Mucosa of rectum (tissue), 2 donors: ENCODE measurements at regions not wholly inside any gene's neighbourhood (a gene's known extent, or its start where the extent isn't known, plus 50 kb on each side); places are given as distances from the start of the nearest gene placed in this dataset.

Experiments used
- H3K27ac ChIP-seq, 2 donors: one replicate each; pipeline ENCODE4 v1.7.0; 2013; ENCODE audit warnings: inconsistent platforms in 2 of 2, low read depth in 2 of 2, low read length in 2 of 2
- H3K27me3 ChIP-seq, 2 donors: one replicate each; pipeline ENCODE4 v1.7.0; 2013; ENCODE audit warnings: low read length in 2 of 2; ENCODE audit not compliant: control insufficient read depth in 2 of 2, insufficient read depth in 2 of 2
- H3K36me3 ChIP-seq, 2 donors: one replicate each; pipeline ENCODE4 v1.7.0; 2013; ENCODE audit warnings: low read length in 2 of 2; ENCODE audit not compliant: control insufficient read depth in 2 of 2, insufficient read depth in 2 of 2
- H3K4me1 ChIP-seq, 2 donors: one replicate each; pipeline ENCODE4 v1.7.0; 2013; ENCODE audit warnings: low read length in 2 of 2, mild to moderate bottlenecking in 1 of 2; ENCODE audit not compliant: control insufficient read depth in 2 of 2, insufficient read depth in 2 of 2
- H3K4me3 ChIP-seq, 2 donors: one replicate each; pipeline ENCODE4 v1.7.0; 2013; ENCODE audit warnings: low read length in 2 of 2
- H3K9ac ChIP-seq, 2 donors: one replicate each; pipeline ENCODE4 v1.7.0; 2013; ENCODE audit warnings: low read length in 2 of 2, low read depth in 1 of 2, mild to moderate bottlenecking in 1 of 2
- H3K9me3 ChIP-seq, 2 donors: one replicate each; pipeline ENCODE4 v1.7.0; 2013; ENCODE audit warnings: low read length in 2 of 2; ENCODE audit not compliant: control insufficient read depth in 2 of 2
- donor health status: healthy.
- donor health status: Normal muscosa, but diverticular disease.

DNA sequence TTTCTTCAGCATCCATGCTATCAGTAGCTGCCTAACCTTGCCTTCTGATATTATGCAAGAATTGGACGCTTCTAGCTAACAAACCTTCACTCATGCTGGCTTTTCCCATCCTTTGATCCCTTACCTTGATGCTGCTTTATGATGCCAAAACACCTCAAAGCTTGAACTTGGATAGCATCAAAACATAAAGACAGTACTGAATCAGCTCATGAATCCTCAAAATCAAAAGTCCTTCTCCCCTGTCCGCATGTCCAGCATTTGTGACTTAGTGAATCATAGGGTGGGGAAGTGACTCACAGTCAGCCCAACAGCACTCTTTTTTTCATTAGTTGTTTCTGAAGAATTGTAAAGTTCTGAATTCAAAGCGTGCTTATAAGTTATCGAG is 89.5 kb upstream of the PIK3CG start:
- Histone ChIP-seq H3K9ac (no peak overlapping the region), H3K27me3 (no peaks in the 10 kb centered on the region), H3K4me1 (peaks cover 0 to 4% of the 10 kb centered on the region in 2 donors), H3K27ac (no peak overlapping the region), H3K4me3 (no peak overlapping the region), H3K9me3 (no peaks in the 10 kb centered on the region), H3K36me3 (no peaks in the 10 kb centered on the region)

DNA sequence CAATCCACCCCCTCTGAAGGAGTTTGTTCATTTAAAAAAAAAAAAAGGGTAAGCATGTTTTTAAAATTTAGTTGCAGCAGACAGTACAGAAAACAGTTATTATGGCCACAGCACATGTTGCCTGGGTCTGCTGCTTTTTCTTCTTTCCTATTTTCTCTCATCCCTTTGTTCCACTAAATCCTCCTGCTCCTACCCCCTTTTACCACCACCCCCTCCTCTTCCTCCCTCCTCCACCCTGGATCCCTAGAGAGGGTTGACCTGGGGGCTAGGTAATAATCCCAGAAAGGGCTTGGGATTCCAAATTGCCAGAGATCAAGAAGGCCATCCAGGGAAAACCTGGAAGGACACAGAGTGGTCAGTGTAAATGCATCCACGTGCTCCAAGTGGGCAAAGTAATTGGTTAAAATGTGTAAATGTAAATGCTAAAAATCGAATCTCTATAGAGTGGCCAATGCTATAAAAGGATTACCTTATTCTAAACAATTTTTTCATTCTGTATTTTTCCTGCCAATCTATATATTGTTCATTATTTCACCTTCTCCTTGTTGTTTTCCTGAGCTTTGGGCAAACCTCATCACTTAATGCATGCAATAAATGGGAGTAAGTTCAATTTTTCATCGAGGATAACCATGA is 89.0 kb upstream of the PIK3CG start:
- Histone ChIP-seq H3K27me3 (no peaks in the 10 kb centered on the region), H3K9me3 (no peaks in the 10 kb centered on the region), H3K36me3 (no peaks in the 10 kb centered on the region), H3K4me1 (peaks cover 0 to 4% of the 10 kb centered on the region in 2 donors), H3K4me3 (no peak overlapping the region), H3K27ac (no peak overlapping the region), H3K9ac (no peak overlapping the region)

DNA sequence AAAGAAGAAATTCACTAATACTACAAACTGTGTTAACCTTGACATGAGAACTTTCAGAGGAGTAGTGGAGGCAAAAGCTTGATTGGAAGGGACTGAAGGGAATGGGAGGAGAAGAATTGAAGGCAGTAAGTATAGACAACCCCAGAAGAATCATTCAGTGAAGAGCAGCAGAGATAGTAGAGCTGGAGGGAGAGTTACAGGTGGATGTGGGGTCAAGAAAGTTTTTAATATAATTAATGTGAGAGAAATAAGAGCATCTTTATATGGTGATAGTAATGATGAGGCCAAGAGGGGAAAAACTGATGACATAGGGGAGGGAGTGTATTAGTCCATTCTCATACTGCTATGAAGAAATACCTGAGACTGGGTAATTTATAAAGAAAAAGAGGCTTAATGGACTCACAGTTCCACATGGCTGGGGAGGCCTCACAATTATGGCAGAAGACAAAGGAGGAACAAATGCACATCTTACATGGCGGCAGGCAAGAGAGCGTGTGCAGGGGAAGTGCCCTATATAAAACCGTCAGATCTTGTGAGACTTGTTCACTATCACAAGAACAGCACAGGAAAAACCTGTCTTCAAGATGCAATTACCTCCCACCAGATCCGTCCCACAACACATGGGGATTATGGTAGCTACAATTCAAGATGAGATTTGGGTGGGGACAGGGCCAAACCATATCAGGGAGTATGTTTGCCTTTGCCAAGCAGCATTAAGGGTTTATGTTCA is 88.3 kb upstream of the PIK3CG start:
- no peak overlapping the region for H3K4me3 ChIP-seq
- no peaks in the 10 kb centered on the region for H3K27me3 ChIP-seq
- no peaks in the 10 kb centered on the region for H3K36me3 ChIP-seq
- no peaks in the 10 kb centered on the region for H3K9me3 ChIP-seq
- H3K4me1 ChIP-seq, result peaks cover 0 to 4% of the 10 kb centered on the region in 2 donors
- no peak overlapping the region for H3K27ac ChIP-seq
- no peak overlapping the region for H3K9ac ChIP-seq

DNA sequence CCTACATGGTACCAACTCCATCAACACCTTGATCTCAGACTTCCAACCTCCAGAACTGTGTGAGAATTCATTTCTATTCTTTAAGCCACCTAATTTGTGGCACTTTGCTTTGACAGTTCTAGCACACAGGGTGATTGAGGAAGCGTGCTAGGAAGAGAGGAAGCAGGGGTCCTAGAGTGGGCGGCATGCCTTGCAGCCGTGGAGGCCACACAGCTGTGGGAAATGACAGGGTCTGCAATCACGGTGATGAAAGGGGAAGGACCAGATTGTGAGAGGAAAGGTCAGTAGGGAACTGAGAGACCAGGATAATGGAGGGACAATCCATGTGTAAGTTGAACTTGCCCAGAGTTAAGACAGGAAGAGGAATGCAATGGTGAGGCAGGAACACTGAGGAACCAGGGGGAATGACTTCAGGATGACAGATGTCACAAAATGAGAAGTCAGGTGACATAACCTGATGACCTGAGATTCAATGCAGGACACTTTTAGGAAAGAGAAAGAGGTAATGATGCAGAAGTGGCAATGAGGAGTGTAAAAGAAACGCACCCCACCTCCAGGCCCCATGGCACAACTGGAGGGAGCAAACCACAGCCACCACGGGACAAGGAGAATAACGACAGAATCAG is 87.3 kb upstream of the PIK3CG start:
- no peaks in the 10 kb centered on the region for H3K36me3 ChIP-seq
- peaks cover 0 to 4% of the 10 kb centered on the region in 2 donors for H3K4me1 ChIP-seq
- H3K27me3 ChIP-seq, result no peaks in the 10 kb centered on the region
- H3K4me3 ChIP-seq, result no peak overlapping the region
- H3K9ac ChIP-seq, result no peak overlapping the region
- H3K27ac ChIP-seq, result no peak overlapping the region
- no peaks in the 10 kb centered on the region for H3K9me3 ChIP-seq

DNA sequence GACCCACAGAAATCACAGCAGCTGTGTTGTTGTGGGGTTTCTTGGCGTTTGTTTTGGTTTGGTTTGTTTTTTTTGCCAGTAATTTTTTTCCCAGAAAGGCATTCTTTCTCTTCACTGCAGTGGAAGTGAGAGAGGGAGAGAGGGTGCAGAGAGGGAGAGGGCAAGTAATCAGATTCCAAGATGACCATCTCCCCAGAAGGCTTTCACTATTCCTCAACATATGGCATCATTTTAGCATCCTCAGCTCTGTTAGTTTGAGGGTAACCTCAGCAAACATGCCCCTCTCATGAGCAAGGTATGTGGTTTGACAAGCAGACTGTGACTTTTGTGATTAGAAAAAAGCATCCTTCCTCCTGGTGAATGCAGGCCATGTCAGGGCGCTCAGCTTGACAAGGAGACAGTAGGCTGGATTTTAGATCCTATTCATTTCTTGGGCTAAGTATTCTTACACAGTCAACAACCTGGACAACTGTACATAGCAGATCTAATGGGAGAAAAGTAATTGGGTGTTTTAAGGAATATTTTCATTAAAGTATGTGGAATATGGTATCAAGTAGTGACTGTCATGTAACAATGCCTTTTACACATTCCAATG is 86.3 kb upstream of the PIK3CG start:
- H3K4me3 ChIP-seq, result no peak overlapping the region
- H3K27me3 ChIP-seq, result no peaks in the 10 kb centered on the region
- no peaks in the 10 kb centered on the region for H3K36me3 ChIP-seq
- no peaks in the 10 kb centered on the region for H3K9me3 ChIP-seq
- no peak overlapping the region for H3K27ac ChIP-seq
- no peak overlapping the region for H3K9ac ChIP-seq
- peaks cover 0 to 4% of the 10 kb centered on the region in 2 donors for H3K4me1 ChIP-seq

DNA sequence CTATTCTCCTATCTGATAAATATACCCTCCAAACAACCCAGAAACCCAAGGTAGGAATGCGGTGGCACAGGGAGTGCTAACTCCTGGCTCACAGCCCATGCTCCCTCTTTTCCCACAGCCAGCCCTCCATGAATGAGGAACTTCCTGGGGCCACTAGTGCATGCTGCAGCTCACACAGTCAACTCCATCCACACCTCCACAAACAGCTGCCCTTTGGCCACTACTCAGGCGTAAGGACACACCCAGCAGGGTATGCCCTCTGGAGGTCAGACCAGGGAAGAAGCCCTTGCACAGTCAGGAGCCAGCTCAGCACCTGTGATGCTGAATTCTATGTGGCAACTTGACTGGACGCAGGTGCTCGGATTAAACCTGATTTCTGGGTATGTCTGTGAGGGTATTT is 85.2 kb upstream of the PIK3CG start:
- Histone ChIP-seq H3K27ac (no peak overlapping the region), H3K36me3 (no peaks in the 10 kb centered on the region), H3K9ac (no peak overlapping the region), H3K4me3 (no peak overlapping the region), H3K4me1 (peaks cover 0 to 4% of the 10 kb centered on the region in 2 donors), H3K27me3 (no peaks in the 10 kb centered on the region), H3K9me3 (no peaks in the 10 kb centered on the region)

DNA sequence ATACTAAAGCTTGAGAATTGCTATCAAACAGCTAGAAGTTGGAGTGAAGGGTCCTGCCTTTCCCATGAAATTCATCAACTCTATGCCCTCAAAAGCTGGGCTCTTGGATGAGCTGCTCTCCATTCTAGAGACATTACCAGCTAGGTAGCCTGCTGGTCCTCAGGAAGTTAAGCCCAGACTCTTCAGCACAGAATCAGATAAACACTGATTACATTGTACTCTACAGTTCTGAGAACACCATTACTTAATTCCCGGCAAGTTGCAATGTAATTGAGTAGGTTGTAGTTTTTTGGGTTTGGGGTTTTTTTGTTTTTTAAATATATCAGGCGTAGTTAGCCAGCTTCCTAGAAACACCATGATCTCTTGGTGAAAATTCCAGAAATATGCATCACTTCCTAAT is 84.1 kb upstream of the PIK3CG start:
- Histone ChIP-seq H3K9ac (no peak overlapping the region), H3K27ac (no peak overlapping the region), H3K36me3 (no peaks in the 10 kb centered on the region), H3K27me3 (no peaks in the 10 kb centered on the region), H3K4me1 (peaks cover 0 to 4% of the 10 kb centered on the region in 2 donors), H3K9me3 (no peaks in the 10 kb centered on the region), H3K4me3 (no peak overlapping the region)

DNA sequence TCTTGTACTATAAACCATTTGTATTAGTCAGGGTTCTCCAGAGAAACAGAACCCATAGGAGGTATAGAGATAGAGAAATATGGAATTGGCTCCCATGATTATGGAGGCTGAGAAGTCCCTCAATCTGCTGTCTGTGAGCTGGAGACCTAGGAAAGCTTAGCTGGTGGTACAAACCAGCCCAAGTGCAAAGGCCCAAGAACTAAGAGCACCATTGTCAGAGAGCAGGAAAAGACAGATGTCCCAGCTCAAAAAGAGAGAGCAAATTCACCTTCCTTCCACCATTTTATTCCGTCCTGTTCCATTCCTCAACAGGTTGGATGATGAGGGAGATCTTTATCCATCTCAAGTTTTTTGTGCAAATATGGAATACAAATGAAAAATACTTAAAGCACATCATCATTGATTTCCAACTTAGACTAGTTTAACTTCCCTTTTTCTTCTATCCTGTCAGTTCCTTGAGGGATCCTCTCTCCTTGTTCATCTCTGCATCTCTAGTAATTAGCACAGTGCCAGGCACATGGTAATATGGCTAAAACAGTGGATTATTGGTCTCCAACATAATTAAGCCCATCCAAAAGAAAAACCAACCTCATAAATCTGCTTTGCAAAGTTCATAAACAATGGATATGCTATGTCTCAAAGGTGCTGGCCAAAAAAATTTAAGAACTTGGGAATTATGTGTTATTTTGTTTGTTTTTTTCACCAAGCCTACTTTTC is 83.1 kb upstream of the PIK3CG start:
- H3K9ac ChIP-seq, result no peak overlapping the region
- H3K9me3 ChIP-seq, result no peaks in the 10 kb centered on the region
- H3K27ac ChIP-seq, result no peak overlapping the region
- no peaks in the 10 kb centered on the region for H3K27me3 ChIP-seq
- H3K4me3 ChIP-seq, result no peak overlapping the region
- no peaks in the 10 kb centered on the region for H3K36me3 ChIP-seq
- H3K4me1 ChIP-seq, result peaks cover 0 to 4% of the 10 kb centered on the region in 2 donors

DNA sequence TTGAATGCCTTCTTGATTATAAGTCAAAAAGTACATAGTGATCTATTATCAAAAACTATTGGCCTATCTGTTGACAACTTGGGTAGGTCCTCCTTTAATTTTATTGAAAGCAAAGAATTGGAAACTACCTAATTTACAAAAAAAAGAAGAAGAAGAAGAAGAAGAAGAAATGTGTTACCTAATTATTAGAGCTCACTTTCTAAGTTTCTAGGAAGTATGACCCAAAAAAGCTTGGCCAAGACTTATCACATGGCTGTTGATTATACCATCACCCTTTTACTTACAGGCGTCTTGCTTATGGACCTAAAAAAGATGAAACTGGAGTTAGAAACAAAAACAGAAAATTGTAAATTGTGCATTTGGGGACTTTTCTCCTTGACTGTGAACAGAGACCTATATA is 81.8 kb upstream of the PIK3CG start:
- H3K9ac ChIP-seq, result no peak overlapping the region
- no peak overlapping the region for H3K27ac ChIP-seq
- H3K9me3 ChIP-seq, result no peaks in the 10 kb centered on the region
- H3K4me1 ChIP-seq, result peaks cover 0 to 4% of the 10 kb centered on the region in 2 donors
- H3K27me3 ChIP-seq, result no peaks in the 10 kb centered on the region
- H3K4me3 ChIP-seq, result no peak overlapping the region
- no peaks in the 10 kb centered on the region for H3K36me3 ChIP-seq

DNA sequence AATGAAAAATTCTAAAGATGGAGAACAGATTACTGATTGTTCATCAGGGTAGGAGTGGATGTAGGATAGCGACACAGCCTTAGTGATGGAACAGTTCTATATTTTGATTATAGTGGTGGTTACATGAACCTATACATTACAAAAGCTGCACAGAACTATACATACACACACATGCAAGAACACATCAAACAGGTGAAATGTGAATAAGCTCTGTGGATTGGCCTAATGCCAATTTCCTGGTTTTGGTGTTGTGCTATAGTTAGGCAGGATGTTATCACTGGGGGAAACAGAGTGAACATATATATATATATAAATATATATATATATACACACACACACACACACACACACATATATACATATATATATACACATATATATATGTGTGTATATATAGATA is 76.4 kb upstream of the PIK3CG start:
- no peak overlapping the region for H3K9ac ChIP-seq
- H3K27ac ChIP-seq, result no peak overlapping the region
- H3K4me1 ChIP-seq, result no peaks in the 10 kb centered on the region
- no peak overlapping the region for H3K4me3 ChIP-seq
- no peaks in the 10 kb centered on the region for H3K36me3 ChIP-seq
- no peaks in the 10 kb centered on the region for H3K9me3 ChIP-seq
- no peaks in the 10 kb centered on the region for H3K27me3 ChIP-seq
